ENCODE measurements at regions not wholly inside any gene's neighbourhood (a gene's known extent, or its start where the extent isn't known, plus 50 kb on each side); places are given as distances from the start of the nearest gene placed in this dataset.
"Not testable (repeated sequence)": the region's sequence is repeated elsewhere in the genome, so short reads cannot be mapped to it uniquely, and the experiment has no call there.

- FAIRE-seq = no peak
Observed at GRCh38 chr2:67571785-67572718, 174.9 kb downstream of the ETAA1 start.

- no peak for FAIRE-seq
Observed at GRCh38 chr2:67572721-67573435, 175.7 kb downstream of the ETAA1 start.

DNA sequence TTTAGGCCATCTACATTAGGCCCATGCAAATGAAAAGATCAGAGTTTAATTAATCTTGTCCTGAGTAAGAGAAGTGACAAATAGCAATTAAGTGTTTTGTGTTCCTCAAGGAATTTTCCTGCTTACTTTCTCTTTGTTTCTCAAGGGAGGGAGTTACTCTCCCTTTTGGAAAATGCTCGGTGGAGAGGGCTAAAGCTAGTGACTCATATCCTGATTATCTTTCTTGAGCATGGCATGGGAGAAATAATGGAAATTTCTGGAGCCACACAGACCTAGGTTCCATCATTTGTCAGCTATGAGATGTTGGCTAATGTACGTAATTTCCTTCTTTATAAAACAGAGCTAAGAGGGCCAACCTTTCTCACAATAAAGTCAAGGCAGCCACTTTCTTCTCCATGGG is 177.1 kb downstream of the ETAA1 start:
- no peak for FAIRE-seq

DNA sequence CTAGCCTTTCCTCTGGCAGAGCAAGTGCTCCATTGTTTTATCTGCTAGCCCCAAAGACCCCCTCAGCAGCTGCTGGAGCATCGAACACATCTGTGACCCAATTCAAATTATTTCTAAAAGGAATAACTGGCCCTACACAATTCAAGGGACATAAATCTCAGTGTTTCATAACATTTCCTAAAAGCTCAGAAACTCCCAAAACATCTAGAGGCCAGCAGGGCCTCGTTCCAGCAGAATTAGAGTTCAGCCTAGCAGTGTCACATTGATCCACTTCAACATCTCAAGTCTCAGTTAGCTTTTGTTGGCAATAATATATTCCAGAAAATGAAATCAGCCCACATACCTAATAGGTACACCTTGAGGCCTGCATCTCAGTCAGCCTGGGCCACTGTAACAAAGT is 179.1 kb downstream of the ETAA1 start:
- FAIRE-seq = no peak

DNA sequence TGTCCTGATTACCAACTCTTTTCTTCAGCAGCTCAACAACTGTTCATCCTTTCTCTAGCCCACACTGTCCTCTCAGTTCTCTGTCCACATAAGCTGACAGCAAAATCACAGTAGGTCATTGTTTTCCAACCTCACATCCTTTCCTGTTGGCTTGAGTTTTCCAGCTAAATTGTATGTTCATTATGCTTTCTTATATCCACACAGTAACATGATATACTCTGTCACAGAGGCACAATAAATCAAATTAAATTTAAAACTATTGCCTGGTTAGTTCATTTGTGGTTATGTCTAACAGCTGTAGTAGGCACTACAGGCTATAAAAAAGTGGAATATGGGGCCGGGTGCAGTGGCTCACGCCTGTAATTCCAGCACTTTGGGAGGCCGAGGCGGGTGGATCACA is 179.9 kb downstream of the ETAA1 start:
- no peak for FAIRE-seq

GRCh38 chr2:67579216-67579615 is 182.1 kb downstream of the ETAA1 start:
- FAIRE-seq = no peak

DNA sequence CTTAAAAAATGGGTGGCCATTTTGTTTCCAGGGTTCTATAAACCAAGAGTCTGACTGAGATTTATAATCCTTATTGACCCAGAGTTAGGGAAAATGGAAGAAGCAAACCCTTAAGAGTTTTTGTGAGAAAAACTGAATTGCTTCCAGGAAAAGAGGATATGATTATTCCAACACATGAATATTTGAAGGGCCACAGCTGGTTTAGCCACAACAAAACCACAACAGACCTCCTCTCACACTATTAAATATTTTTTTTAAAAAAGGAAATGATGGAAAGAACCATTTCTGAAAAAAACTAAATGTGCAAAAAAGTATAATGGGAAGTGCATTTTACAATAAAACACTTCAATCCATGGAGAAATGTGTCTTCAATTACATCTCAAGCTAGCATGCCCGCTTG is 182.7 kb downstream of the ETAA1 start:
- FAIRE-seq = no peak

GRCh38 chr2:67581751-67582150 is 184.6 kb downstream of the ETAA1 start:
- no peak for FAIRE-seq

DNA sequence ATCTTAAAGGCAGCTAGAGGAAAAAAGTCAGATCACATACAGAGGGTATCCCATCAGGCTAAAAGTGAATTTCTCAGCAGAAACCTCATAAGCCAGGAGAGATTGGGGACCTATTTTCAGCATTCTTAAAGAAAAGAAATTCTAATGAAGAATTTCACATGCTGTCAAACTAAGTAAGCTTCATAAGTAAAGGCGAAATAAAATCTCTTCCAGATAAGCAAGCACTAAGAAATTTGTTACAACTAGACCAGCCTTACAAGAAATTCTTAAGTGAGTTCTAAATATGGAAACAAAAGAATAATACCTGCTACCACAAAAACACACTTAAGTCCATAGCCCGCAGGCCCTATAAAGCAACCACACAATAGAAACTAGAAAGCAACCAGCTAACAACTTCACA is 186.1 kb downstream of the ETAA1 start:
- FAIRE-seq = no peak

DNA sequence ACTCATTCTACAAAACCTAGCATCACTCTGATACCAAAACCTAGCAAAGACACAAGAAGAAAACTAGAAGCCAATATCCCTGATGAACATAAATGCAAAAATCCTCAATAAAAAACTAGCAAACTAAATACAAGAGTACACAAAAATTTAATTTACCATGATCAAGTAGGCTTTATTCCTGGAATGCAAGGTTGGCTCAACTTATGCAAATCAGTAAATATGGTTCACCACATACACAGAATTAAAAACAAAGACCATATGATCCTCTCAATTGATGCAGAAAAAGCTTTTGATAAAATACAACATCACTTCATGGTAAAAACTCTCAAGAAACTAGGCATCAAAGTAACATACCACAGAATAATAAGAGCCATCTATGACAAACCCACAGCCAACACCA is 188.3 kb downstream of the ETAA1 start:
- FAIRE-seq = no peak

- FAIRE-seq = not testable (repeated sequence)
Observed at GRCh38 chr2:67589121-67589520, 192.0 kb downstream of the ETAA1 start.

- not testable (repeated sequence) for FAIRE-seq
Observed at GRCh38 chr2:67594522-67594921, 197.4 kb downstream of the ETAA1 start.

DNA sequence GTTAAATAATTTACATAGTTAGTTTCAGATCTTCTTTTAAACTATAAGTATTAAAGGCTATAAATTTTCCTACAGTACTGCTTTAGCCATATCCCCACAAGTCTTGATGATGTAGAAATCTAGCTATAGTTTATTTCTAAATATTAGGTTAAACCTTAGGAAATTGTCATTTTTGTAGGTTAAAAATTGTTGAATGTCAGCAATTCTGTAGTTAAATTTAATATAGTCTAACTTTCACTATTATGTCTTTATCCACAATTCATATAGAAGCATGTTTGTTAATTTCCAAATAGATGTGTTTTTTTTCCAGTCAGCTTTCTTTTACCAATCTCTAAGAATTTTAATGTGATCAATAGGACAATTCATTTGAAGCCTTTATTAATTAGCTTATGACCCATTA is 199.7 kb downstream of the ETAA1 start:
- FAIRE-seq = no peak

DNA sequence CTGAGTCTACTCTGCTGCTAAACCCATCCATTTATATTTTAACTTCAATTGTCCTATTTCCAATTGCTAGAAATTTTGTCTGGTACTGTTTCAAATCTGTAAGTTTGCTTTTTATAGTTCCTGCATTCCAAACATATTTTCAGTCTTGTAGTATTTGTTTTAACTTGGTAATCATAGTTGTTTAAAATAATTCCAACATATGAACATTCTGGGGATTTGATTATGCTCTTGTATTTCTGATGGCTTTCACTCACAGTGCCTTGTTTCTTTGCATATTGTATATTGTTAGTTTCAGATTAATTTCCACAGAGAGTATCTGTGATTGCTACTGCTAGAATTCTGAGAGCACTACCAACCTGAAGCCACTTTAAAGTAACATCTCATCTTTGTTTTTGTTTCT is 202.4 kb downstream of the ETAA1 start:
- no peak for FAIRE-seq

- FAIRE-seq = no peak
Observed at GRCh38 chr2:67600222-67600871, 203.2 kb downstream of the ETAA1 start.

DNA sequence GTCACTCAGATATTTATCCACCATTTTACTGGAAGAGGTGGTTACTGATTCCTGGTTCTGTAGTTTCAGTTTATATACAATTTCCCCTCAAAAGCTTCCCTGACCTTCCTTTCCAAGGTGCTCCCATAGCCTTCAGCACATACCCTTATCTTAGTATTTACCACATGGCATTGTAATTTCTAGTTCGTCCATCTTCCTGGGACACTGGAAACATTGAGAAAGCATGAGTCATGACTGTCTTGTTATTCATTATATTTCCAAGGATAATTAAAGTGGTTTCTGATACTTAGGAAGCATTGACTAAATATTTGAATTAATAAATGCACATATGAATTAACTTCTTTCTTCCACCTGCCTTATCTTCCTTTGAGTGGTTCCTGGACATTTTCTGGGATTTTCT is 203.8 kb downstream of the ETAA1 start:
- FAIRE-seq = no peak

DNA sequence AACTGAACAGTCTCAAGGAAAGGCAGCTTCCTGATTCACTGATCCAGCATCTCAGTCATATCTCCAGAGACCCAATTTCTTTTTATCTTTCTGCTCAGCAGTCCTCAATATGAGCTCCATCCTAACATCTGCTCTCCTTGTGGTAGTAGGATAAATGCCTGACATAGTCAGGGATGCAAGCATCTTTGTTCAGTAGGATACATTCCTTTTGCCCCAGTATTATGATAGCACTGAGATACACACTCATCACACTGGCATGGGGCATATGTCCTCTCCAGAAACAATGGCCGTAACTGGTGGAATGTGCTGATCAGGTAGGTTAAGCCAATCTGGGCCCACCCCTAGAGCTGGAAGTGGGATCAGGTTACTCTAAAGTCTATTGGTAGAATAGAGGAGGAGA is 207.2 kb downstream of the ETAA1 start:
- no peak for FAIRE-seq

DNA sequence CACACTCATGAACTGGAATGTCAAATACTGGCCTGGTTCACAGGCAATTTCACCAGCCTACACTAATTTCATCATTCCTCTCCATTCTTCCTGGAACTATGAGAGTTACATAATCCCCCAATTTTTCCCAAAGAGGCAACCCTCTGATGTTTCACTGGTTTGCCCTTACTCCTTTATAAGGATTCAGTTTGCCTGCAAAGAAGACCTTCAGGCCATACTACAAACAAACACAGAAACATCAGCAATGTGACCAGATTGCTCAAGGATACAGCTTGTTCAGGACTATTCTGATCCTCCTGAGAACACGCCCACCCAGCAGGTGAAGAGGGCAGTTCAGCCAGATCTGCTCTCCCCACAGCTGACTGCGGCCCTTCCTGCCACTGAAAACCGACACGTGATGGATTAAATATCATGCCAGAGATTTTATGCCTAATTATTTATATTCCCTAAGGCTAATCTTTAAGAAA is 215.5 kb downstream of the ETAA1 start:
- FAIRE-seq = no peak

- FAIRE-seq = no peak
Observed at GRCh38 chr2:67613227-67613626, 216.1 kb downstream of the ETAA1 start.

GRCh38 chr2:67614454-67614853 is 217.3 kb downstream of the ETAA1 start:
- FAIRE-seq = no peak

DNA sequence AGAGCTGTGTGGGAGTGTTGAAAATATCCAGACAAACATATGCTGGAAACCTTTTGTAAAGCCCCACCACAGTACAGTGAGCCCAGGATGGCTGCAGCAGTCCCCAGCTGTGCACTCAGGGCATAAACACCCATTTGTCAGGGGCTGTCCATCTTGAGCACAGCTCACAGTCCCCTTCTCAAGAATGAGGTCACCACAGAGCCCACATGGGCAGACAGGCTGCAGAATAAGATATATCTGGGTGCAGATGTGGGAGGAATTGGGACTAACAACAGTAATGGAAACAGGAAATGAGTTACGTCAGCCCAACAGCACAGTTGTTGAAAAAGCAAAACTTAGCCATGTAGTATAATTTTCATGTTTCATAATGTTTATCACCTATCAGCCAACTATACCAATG is 219.6 kb downstream of the ETAA1 start:
- FAIRE-seq = no peak

- no peak for FAIRE-seq
Observed at GRCh38 chr2:67619204-67619603, 222.1 kb downstream of the ETAA1 start.

DNA sequence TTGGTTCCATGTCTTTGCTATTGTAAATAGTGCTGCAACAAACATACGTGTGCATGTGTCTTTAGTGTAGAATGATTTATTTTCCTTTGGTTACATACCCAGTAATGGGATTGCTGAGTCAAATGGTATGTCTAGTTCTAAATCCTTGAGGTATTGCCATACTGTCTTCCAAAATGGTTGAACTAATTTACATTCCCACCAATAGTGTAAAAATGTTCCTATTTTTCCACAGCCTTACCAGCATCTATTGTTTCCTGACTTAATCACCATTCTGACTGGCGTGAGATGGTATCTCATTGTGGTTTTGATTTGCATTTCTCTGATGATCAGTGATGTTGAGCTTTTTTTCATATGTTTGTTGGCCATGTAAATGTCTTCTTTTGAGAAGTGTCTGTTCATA is 226.6 kb downstream of the ETAA1 start:
- not testable (repeated sequence) for FAIRE-seq

DNA sequence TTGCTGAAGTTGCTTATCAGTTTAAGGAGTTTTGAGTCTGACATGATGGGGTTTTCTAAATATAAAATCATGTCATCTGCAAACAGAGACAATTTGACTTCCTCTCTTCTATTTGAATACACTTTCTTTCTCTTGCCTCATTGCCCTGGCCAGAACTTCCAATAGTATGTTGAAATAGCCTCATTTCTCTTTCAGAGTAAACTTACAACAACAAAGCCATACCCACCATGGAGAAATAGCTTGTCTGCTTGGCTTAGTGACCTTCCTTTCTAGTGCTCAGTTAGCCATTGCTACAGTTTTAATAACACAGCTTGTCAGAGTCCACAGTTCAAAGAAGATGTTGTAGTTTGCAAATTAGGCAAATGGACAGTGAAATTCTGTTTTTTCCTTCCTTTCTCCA is 228.0 kb downstream of the ETAA1 start:
- no peak for FAIRE-seq
